GM10248 (cell line): ENCODE measurements at regions not wholly inside any gene's neighbourhood (a gene's known extent, or its start where the extent isn't known, plus 50 kb on each side); places are given as distances from the start of the nearest gene placed in this dataset.
"Not testable (repeated sequence)": the region's sequence is repeated elsewhere in the genome, so short reads cannot be mapped to it uniquely, and the experiment has no call there.

Experiments used
- CTCF ChIA-PET: fragments of 300-600 bp; sonication (Branson Sonifier 250); formaldehyde crosslinking; extraction: SDS; loops from one replicate; lab custom pipeline; 2021; ENCODE audit warnings: antibody characterized with exemption; lab: Yijun Ruan, JAX
- POLR2A ChIA-PET: fragments of 350-650 bp; sonication (Branson Sonifier 250); formaldehyde crosslinking; extraction: SDS; loops from one replicate; lab custom pipeline; 2020; ENCODE audit warnings: antibody characterized with exemption; lab: Yijun Ruan, JAX
- DNase-seq: peaks from one replicate; pipeline ENCODE4 v3.0.0; 2012; ENCODE audit errors: extremely low spot score
- TF ChIP-seq, protein P1 (sequence below): IDR thresholded peaks from 2 replicates; pipeline ENCODE4 v1.5.1; 2012; ENCODE audit warnings: mild to moderate bottlenecking, low read depth; ENCODE audit errors: extremely low read depth, missing control alignments, control extremely low read depth

DNA sequence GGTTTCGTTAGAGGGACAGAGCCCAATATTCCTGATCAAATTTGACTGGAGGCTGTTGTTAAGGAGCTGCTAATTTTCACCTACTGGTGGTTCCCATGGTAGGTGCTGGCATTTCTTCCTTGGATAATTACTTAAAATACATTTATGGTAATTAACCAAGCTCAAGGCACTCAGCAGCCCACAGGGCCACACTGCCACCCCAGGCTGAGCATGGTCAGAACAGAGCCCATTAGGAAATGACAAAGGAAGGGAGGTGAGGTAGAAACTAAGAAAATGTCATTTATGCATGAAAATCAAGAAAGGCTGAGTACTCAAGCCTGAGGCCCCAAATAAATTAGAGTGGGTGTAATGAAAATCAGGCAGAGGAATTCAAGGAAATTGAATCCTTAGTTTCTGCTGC, 510.2 kb upstream of the GYPC start:
- POLR2A ChIA-PET = no interaction called here
- CTCF ChIA-PET = interaction anchor here (0.7 to 6.8 kb wide), 4 partner anchors 8 to 19 kb away, joined by 3 to 33 read pairs (median 4); no protein-coding TSS in a partner anchor

GRCh38 chr2:126154256-126154785, 501.6 kb upstream of the GYPC start:
- CTCF ChIA-PET = no interaction called here
- POLR2A ChIA-PET = no interaction called here
- DNase-seq = no peak
- TF ChIP-seq, protein P1, sequence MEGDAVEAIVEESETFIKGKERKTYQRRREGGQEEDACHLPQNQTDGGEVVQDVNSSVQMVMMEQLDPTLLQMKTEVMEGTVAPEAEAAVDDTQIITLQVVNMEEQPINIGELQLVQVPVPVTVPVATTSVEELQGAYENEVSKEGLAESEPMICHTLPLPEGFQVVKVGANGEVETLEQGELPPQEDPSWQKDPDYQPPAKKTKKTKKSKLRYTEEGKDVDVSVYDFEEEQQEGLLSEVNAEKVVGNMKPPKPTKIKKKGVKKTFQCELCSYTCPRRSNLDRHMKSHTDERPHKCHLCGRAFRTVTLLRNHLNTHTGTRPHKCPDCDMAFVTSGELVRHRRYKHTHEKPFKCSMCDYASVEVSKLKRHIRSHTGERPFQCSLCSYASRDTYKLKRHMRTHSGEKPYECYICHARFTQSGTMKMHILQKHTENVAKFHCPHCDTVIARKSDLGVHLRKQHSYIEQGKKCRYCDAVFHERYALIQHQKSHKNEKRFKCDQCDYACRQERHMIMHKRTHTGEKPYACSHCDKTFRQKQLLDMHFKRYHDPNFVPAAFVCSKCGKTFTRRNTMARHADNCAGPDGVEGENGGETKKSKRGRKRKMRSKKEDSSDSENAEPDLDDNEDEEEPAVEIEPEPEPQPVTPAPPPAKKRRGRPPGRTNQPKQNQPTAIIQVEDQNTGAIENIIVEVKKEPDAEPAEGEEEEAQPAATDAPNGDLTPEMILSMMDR = no peak

More for the DNA sequence above, 510.2 kb upstream of the GYPC start:
- TF ChIP-seq, protein P1 = no peak
- DNase-seq = no peak

- POLR2A ChIA-PET, DNase-seq: not testable (repeated sequence)
- CTCF ChIA-PET = interaction anchor here (5.6 kb wide), 1 partner anchor 15 kb away, joined by 33 read pairs; no protein-coding TSS in a partner anchor
Measured at GRCh38 chr2:126160950-126161349, 495.0 kb upstream of the GYPC start.

GRCh38 chr2:126172631-126173184, 483.2 kb upstream of the GYPC start:
- POLR2A ChIA-PET = no interaction called here
- TF ChIP-seq, protein P1 = no peak
- CTCF ChIA-PET = no interaction called here
- no peak for DNase-seq

DNA sequence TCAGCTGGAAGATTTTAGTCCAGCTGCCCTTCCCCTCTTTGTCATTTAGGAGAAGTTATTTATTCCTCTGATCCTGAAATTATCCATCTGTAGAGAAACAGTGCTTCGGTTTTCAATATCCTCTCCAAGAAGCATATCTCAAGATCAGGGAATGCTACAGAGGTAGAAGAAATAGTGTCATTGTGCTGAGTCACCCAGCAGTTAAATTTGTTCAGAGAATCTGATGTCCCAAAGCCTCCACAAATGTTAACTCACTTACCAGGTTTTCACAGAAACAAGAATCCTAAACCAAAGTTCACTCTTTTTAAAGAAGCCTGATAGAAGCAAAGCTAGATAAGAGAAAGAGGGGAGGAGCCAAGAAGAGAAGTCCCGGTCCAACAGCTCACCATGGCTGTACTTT, 480.7 kb upstream of the GYPC start:
- no peak for DNase-seq
- ChIA-PET CTCF (interaction anchor here (1.7 kb wide), 1 partner anchor 28 kb away, joined by 3 read pairs; no protein-coding TSS in a partner anchor), POLR2A (no interaction called here)
- TF ChIP-seq, protein P1 = no peak

- CTCF ChIA-PET = no interaction called here
- no peak for DNase-seq
- POLR2A ChIA-PET = no interaction called here
- TF ChIP-seq, protein P1 = no peak
Measured at GRCh38 chr2:126177479-126177878, 478.5 kb upstream of the GYPC start.

- CTCF ChIA-PET = no interaction called here
- POLR2A ChIA-PET = no interaction called here
- TF ChIP-seq, protein P1 = no peak
- DNase-seq = no peak
Measured at GRCh38 chr2:126187668-126188067, 468.3 kb upstream of the GYPC start.
